ENCODE measurements at regions not wholly inside any gene's neighbourhood (a gene's known extent, or its start where the extent isn't known, plus 50 kb on each side); places are given as distances from the start of the nearest gene placed in this dataset.

- no peak for TF ChIP-seq ZNF462 (CRISPR knock-in tag; IDR thresholded peaks at IDR 0.05)
Measured at GRCh38 chr11:93940395-93940794, 80.8 kb upstream of the HEPHL1 start (continued).

DNA sequence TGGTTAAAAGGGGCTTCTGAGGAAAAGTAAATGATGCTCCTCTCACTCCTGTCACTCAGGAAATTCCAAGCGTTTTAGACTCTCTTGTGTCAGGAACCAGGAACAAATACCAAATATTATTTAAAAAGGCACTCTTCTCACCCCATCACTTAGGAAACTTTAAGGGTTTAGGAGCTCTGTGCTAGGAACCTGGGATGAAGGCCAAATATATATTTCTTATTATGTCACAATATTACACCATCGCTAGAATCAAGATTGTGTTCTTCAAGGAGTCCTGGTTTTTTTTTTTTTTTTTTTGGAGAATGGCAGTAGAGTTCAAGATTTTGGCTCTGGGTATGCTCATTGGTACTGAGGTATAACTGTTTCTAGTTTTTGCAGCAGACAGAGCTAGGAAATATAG, 79.0 kb upstream of the HEPHL1 start:
- Histone ChIP-seq H3F3A (replicated peaks; ENCODE audit: low read depth) (no peaks in the 10 kb centered on the region), H3K36me3 (ENCODE audit: insufficient read depth) (no peaks in the 10 kb centered on the region), H3K9me2 (ENCODE audit: insufficient read depth) (peaks cover 2% of the 10 kb centered on the region; the same call in 1 of the 2 replicates), H3K4me1 (ENCODE audit: insufficient read depth) (no peaks in the 10 kb centered on the region), H2AFZ (no peak overlapping the region), H4K20me1 (replicated peaks; ENCODE audit: insufficient read depth) (no peaks in the 10 kb centered on the region), H3K27ac (ENCODE audit: low read depth) (no peak overlapping the region), H3K4me3 (no peak overlapping the region), H3K27me3 (ENCODE audit: insufficient read depth) (no peaks in the 10 kb centered on the region), H3K4me2 (no peak overlapping the region), H3K79me2 (replicated peaks; ENCODE audit: insufficient read depth) (no peaks in the 10 kb centered on the region)
- no peak overlapping the region for H3K4me3 Mint-ChIP-seq
- TF ChIP-seq, protein P1, sequence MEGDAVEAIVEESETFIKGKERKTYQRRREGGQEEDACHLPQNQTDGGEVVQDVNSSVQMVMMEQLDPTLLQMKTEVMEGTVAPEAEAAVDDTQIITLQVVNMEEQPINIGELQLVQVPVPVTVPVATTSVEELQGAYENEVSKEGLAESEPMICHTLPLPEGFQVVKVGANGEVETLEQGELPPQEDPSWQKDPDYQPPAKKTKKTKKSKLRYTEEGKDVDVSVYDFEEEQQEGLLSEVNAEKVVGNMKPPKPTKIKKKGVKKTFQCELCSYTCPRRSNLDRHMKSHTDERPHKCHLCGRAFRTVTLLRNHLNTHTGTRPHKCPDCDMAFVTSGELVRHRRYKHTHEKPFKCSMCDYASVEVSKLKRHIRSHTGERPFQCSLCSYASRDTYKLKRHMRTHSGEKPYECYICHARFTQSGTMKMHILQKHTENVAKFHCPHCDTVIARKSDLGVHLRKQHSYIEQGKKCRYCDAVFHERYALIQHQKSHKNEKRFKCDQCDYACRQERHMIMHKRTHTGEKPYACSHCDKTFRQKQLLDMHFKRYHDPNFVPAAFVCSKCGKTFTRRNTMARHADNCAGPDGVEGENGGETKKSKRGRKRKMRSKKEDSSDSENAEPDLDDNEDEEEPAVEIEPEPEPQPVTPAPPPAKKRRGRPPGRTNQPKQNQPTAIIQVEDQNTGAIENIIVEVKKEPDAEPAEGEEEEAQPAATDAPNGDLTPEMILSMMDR (conservative IDR thresholded peaks at IDR 0.05; ENCODE audit: low read depth in 2 of 2), result no peak
- TF ChIP-seq CREB1 (CRISPR knock-in tag; IDR thresholded peaks at IDR 0.05; ENCODE audit: low read depth), result no peak
- no peak for TF ChIP-seq EZH2 (IDR thresholded peaks at IDR 0.05; ENCODE audit: low read depth, unreplicated experiment)
- no peak for TF ChIP-seq POLR2AphosphoS5 (IDR thresholded peaks at IDR 0.05; ENCODE audit: low read depth)
- no peak for TF ChIP-seq STAT1 (IDR thresholded peaks at IDR 0.05; ENCODE audit: unreplicated experiment)
- no peak for TF ChIP-seq REST (IDR thresholded peaks at IDR 0.05; ENCODE audit: unreplicated experiment)
- no peak for TF ChIP-seq NANOG (IDR thresholded peaks at IDR 0.05; ENCODE audit: borderline replicate concordance)
- no peaks in the 10 kb centered on the region for H3K4me1 Mint-ChIP-seq
- no peaks in the 10 kb centered on the region for H3K27me3 Mint-ChIP-seq (ENCODE audit: insufficient read depth, low read depth, poor library complexity)
- no peak for DNase-seq (ENCODE audit: low spot score)
- H3K9me3 Mint-ChIP-seq, result no peaks in the 10 kb centered on the region
- H3K27ac Mint-ChIP-seq, result no peak overlapping the region
- H3K36me3 Mint-ChIP-seq (ENCODE audit: low read depth), result no peaks in the 10 kb centered on the region
- ATAC-seq, result no peak
